Bone marrow (tissue), 2 donors: ENCODE measurements at regions not wholly inside any gene's neighbourhood (a gene's known extent, or its start where the extent isn't known, plus 50 kb on each side); places are given as distances from the start of the nearest gene placed in this dataset.

Experiments
- DNase-seq, 2 donors: peaks; one replicate each; lab custom pipeline; 2025; lab: John Stamatoyannopoulos, UW

DNA sequence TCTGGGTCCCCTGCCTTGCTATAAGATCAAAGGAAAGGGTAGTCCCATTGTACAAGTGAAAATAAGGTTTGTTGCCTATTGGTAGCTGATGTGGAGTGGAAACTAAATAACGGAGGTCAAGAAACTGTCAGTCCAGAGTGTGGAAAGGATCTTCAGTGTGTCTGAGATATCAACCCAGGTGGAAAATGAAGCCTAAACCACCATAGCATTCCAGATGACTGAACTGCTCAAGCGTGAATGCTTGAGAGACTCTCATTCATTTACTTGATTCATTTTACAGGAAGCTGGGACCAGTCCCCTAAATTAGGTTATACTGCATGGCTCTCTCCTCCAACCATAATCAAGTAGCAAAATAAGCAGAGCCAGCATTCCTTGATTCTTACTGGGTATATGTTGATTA, 116.0 kb upstream of the SLC28A3 start:
- no peak for DNase-seq

DNA sequence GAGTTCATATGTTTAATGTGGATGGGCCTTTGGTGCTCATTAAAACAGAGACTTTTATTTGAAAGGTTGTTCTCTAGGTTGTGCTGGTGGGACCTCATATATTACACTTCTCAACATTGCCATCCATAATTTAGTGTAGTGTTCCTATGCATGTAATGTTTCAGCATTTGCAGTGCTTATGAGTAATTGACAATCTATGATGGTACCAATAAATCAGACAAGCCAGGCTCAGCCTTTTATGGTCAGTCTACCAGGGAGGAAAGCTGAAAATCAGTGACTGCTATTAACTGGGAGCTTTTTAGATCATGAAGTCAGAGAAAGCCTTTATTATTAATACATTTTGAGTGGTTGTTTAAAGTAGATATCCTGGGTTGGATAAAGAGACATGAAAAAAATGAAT, 120.1 kb upstream of the SLC28A3 start:
- DNase-seq = no peak

DNA sequence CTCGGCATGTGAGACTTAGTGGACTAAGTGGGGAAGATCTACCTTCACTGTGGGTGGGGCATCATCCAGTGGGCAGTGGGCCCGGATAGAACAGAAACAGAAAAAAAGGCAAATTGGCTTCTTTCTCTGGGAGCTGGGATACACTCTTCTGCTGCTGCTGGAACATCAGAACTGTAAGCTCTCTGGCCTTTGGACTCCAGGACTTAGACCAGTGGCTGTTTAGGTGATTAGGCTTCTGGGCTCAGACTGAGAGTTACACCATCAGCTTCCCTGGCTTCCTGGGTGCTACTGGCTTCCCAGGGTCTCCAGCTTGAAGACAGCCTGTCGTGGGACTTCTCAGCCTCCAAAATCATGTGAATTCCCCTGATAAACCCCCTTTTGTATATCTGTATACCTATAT, 122.7 kb upstream of the SLC28A3 start:
- no peak for DNase-seq

DNA sequence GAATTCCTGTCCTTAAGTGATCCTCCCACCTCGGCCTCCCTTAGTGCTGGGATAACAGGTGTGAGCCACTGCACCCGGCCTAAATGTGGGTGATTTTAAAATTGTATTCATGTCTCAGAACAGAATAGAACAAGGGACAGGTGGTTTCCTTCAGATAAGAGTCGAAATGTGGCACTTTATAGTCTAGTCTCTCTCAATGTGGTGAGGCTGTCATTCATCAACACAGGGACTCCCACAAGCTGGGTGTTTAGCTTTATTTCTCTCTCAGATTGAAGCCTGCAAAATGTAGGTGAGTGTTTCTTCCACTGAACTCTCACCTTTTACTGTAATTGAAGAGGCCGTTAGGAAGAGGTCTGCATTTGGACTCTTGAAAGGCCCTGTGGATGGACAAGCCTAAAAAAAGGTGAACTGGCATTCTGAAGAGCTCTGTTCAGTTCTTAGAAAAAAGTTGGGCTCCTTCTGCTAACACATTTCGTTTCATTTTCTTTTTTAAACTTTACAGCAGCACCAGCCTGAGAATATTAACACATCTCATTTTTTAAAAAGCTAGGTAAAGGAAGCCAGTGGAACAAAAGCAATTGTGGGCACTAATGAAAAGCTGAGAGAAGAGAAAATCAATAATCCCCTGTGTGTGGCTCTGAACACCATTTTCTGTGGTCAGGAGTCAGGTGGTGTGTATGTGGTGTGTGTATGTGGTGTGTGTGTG, 126.2 kb upstream of the SLC28A3 start:
- DNase-seq = no peak

DNA sequence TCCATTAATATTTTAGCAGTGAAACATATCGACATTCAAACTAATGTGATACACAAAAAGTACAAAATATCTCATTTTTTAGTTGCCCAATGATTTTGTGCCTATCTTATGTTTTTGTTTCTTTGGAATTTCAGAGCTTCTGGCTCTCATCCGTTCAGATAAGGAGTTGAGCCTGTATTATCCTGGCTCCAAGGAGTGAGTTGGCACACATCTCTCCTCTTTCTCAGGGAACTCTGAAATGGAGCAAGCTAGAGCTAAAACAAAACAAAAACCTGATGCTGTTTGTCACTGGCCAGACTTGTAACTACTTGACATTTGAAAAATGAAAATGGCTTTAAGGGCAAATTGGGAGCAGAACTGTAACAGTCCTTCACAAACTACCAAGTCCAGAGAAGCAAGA, 131.3 kb upstream of the SLC28A3 start:
- no peak for DNase-seq

DNA sequence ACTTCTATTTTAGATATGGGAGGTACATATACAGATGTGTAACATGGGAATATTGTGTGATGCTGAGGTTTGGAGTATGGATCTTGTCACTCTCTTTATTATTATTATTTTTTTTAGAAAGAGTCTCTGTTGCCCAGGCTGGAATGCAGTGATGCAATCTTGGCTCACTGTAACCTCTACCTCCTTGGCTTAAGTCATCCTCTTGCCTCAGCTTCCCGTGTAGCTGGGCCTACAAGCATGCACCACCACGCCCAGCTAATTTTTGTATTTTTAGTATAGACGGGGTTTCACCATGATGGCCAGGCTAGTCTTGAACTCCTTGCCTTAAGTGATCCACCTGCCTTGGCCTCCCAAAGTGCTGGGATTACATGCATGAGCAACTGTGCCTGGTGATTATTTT, 138.4 kb upstream of the SLC28A3 start:
- DNase-seq = no peak

DNA sequence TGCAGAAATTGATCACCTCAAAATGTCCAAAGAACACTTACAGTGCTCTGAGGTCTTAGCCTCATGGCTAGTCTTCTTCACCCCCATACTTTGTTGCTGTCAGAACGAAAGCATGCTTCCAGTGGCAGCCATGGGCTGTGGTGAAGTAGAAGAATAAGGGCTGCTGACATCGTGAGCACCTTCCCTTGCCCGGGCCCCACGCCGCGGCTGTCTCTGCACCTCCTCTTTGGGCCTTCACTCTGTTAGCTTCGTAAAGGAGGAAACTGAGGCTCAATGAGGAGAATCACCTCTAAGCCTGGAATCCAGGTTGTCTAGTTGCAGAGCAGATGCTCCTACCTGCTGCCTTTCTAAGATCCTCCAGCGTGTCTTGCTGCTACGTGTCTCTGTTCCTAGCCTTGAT, 139.5 kb upstream of the SLC28A3 start:
- DNase-seq = no peak

DNA sequence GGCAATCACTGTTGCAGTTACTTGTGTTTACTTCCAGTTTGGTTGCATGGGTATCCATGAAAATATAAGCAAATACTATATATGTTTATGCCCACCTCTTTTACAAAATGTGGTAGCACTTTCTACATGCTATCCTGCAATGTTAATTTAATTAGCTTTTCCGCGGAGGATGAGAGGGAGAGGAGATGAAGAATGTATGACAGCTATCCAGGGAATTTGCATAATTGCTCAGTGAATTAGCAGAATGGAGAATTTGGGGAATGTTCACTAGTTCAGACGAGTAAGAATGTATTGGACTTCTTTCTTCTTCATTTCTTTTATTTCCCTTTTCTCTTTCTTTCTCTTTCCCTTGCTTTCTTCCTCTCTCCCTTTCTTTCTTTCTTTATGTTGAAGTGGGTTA, 140.7 kb upstream of the SLC28A3 start:
- DNase-seq = no peak

DNA sequence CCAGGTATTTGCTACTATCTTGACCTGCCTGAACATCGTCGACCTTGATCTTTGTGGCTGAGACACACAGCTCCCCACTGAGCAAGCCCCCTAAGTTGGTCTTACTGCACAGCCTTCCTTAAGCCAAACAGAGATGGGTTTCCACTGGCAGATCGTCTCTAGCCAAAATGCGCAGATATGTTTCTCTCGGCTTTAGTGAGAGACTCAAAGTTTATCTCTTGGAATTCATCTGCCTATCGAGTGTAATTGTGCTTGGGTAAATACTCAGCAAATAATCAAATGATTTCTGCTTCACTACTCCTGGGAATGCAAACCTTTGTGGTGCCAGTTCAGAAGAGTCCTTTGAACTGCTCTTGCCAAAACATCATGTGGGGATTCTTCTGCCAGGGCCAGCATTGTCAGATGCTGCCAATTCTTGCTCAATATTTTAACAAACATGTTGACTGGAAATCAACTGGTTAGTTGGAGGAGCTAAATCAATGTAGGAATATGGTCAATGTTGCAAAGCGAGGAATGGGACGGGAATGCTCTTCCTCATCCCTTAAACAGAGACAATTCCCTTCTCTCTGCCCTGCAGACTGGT, 141.2 kb upstream of the SLC28A3 start:
- DNase-seq = no peak

DNA sequence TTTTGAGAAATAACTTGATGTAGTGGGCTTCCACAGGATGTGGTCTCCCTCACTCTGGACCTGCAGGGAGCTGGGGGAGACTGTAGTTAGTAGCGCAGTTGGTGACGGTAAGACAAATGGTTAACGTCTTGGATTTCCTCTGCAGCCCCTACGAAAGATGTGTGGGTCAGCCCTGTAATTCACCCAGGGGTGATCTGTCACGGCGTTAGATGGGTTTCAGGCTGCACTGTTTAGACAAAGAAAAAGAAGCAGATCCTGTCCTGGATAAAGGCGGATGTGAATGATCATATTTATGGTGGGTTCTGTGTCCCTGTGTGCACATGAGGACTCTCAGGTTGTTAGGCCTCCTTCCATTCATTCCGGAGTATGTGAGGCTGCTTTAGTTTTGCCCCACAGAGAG, 142.0 kb upstream of the SLC28A3 start:
- no peak for DNase-seq

DNA sequence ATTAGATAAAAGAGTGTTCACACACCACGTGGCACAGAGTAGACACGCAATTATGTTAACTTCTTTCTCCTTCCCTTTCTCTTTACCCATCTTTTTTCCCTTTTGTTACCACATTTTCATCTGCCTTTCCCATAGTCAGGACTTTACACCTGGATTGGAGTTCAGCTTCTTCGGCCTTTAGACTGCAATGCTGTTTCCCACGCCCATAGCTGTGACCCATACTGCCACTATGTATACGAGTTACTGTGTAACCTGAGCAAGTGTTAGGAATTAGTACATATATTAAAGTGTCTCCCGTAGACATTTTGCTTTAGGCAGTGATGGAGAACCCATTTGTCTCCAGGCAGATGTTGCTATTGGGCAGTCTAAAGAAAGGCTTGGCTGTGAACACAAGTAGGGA, 143.6 kb upstream of the SLC28A3 start:
- DNase-seq = no peak

DNA sequence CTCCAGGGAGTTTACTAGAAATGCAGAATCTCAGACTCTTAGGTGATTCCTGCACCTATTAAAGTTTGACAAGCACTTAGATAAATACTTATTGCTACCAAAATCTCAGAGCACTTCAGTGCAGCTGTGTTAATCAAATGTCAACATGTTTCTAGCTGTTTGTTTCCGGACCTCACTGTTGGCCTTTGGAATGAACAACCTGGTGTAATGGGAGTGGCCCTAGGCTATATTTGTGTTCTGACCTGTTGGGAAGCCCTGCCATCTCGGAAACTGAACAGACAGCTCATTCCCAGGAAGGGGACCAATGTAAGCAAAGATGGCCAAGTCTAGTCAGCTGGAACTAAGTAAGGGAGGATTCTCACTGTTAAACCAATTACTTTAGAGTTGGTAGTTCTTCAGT, 145.0 kb upstream of the SLC28A3 start:
- DNase-seq = no peak

DNA sequence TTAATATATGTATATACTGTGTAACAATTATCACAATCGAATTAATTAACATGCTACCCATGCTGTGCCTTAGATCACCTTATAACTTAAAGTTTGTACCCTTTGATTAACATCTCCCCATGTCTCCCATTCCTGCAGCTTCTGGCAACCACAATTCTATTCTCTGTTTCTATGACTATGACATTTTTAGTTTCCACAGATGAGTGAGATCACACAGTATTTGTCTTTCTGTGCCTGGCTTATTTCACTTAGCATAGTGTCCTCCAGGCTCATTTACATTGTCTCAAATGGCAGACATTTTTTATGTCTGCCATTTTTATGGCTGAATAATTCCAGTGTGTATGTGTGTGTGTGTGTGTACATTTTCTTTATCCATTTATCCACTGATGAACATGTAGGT, 146.1 kb upstream of the SLC28A3 start:
- no peak for DNase-seq

DNA sequence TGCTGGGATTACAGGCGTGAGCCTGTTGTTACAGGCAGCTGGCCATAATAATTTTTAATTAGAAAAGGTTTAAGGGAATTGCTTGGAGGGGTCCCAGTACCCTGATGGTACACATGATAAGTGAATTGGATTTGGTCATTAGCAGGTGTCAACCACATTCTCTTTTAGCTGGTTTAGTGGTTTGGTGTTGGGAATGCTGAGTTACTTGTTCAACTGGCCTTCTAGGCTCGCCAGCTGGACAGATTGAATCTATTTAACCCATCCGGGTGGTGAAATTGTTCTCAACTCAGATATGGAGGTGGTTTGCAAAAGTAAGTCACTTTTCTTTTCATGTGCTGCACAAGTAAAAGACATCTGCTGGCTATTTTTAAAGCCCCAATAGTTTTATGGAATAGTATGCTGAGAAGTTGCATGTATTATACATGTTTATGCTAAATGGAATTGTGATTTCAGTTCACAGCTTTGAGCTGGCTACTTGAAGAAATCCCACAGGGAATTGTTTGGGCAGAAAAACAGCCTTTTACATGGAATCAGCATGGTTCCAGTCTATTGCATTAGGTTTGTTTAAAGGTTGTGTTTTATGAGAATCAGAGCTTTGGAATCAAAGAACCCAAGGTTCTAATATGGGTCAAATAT, 149.8 kb upstream of the SLC28A3 start:
- DNase-seq = no peak

DNA sequence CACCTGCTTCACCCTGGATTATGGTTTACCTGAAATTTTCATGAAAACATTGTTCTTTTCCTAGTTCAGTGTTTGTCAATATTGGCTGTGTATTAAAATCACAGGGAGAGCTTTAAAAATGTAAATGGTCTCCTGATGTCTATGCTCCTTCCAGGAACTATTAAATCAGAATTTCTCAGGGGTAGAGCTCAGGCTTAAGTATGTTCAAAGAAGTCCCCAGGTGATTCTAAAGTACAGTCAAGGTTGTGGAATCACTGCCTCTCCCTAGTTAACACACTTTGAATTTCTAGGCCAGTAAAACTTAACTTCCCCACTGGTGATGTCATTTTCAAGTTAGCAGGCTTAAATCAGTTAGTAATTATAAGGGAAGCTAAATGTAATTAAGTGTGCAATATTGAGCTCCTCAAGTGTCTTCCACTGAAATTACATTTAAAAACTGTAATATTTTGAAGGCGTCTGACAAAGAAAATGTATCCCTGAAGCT, 150.3 kb upstream of the SLC28A3 start:
- no peak for DNase-seq

DNA sequence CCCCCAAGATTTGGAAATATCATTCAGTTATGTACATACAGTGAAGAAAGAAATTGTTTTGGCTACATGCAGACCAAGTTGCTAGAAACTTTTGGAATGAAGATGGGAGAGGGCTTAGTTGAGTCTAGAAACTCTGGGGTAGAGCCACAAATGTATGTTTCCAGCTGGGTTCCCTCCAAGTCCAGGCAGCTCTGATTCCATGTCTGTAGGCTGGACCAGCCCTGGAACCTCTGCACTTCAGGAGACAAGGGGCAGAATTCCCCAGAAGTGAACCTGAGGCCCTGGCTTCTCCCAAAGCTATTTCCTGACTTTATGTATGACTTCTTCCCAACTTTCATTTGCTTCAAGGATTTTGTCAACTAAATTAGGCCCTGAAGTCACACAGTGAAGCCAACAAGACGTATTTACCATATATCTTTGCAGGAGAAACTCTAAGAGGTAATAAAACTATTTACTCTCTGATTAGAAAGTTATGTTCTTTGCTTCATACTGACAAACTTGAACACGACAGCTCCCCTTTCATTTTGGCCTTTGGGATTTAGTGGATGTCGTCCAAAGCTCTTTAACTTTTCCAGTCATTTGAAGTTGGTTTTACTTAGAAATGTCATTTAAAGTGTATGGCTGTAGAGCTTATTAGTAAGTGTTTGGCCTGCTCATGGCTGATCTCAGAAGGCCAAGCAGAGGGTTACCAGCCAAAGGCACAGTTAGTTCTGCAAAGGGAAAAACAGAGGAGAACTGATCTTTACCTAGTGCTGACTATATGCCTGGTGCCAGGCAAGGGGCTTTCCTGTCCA, 152.0 kb upstream of the SLC28A3 start:
- DNase-seq = no peak

DNA sequence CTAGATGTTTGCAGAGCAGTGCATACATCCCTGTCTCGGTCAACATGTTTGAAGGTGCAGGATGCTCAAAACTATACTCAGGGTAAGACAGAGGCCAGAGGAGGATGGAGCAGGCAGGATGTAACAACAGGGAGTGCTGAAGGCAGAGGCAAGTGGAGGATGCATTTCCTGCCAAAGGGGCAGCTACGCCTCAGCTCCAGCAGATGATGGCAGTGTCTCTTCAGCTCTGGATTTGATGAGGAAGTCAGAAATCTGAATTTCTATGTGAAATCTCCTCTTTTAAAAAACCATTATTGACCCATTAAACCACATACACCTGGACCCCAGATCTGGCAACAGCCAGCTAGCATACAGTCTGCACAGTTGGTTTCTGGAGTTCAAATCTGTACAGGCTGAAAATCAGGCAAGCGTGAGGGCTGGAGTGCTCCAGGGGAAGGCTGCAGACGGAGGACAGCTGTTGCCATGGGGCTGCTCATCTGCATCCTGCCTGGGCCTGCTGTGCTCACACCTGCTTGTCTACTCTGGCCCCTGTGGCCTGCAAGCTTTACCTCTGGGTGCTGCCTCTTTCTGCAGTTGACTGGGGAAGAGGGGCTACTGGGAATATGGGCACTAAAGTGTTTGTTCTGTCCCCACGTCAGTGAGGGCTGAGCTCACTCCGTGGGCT, 152.9 kb upstream of the SLC28A3 start:
- DNase-seq = no peak

DNA sequence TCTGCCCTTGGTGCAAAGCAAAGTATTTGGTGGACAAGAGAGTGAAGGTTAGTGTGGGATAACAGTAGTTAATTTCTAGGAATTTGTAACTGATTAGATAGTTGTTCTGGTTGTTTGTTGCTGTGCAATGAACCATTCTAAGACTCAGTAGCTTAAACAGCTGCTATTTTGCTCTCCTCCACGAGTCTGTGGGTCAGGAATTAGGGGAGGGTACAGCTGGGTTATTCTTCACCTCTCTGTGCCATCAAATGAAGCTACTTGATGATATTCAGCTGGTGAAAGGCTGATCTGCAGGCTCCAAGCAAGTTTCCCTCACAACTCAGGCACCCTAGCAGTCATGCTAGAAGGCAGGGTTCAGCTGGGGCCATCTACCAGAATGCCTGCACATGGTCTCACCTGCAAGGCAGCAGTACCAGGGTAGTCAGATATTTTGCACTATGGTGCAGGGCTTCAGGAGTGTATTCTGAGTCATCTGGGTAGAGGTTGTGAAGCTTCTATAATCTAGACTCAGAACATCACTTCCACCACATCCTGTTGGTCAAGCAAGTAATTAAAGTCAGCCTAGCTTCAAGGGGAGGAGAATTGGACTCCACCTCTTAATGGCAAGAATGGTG, 159.5 kb upstream of the SLC28A3 start:
- DNase-seq = no peak

DNA sequence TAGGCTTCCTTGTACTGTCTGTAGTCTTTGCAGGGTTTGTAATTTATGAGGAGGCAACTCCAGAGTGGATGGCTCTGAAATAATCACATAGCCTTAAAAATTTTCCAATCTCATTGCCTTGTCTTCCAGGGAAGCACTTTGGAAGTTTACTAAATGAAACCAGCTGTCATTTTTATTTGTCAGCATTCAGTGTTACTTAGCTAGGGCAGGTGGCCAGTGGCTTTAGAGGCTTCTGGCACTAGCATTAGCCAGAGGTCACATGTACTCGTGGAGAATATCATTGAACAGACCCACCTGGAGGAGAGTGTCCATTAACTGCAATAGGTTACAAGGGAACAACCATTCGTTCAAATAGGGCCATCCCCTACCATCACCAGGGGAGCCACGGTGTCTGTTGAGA, 160.3 kb upstream of the SLC28A3 start:
- no peak for DNase-seq

DNA sequence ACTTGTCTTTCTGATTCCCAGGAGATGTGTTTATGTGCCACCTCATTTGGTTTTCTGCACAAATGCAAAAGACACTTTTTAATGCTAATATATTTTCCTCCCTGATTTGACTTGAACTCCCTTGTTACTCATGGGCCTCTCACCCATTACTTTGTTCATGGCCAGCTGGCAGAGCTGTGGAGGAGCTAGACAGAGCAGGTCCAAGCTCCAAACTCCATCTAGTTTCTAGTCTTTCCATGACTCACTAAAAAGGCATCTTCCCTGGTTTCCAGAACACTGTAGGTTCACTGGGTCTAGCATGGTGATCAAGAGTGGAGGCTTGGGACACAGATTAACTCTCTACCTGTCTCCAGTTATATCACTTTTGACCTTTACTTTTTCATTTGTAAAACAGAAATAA, 161.0 kb upstream of the SLC28A3 start:
- DNase-seq = no peak

DNA sequence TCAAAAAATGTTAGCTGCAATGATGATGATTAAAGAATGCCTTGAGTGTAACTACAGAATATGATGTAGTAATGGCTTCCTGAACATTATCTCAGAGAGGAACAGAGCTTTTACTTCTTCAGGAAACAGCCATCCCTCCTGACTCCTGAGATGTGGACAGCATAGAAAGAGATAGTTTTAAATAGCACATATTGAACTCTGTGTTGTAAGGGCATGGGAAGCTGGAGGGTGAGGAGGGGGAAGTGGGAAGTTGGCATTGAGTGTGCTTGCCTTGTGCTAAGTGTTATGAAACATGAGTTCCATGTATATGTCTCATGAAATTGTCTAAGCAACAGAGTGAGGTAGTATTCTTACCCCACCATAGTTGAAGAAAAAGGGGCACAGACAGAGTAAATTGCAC, 161.5 kb upstream of the SLC28A3 start:
- DNase-seq = no peak

DNA sequence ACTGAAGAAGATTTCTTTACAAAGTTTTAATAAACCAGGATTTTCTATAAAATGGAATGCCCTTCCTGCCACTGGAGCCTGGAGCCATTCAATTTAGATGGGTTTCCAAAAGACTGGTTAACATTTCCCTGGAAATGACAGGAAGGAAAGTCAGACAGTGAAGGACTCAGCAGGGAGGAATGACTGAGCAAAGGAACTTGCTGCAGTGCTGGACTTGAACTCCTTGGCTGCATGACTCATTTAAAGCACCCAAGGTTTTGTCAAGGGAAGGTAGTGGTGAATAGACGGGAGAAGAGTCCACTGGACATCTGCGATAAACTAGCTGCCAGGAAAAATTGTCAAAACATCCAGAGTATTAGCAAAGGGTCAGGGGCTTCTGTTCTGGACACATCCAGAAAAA, 163.8 kb upstream of the SLC28A3 start:
- DNase-seq = no peak
